ENCODE measurements at regions not wholly inside any gene's neighbourhood (a gene's known extent, or its start where the extent isn't known, plus 50 kb on each side); places are given as distances from the start of the nearest gene placed in this dataset.
"Not testable (repeated sequence)": the region's sequence is repeated elsewhere in the genome, so short reads cannot be mapped to it uniquely, and the experiment has no call there.

- ChIA-PET CTCF (no interaction called here), POLR2A (no interaction called here)
- Mint-ChIP-seq H3K9me3 (no peaks in the 10 kb centered on the region), H3K36me3 (ENCODE audit: low read depth) (no peaks in the 10 kb centered on the region), H3K4me1 (no peaks in the 10 kb centered on the region), H3K4me3 (no peak overlapping the region), H3K27ac (no peak overlapping the region), H3K27me3 (peaks cover 8% of the 10 kb centered on the region)
- no peak for DNase-seq
These were observed 372.3 kb upstream of the MDFIC2 start for GRCh38 chr3:70684701-70685100.

GRCh38 chr3:70675810-70676209 is 363.4 kb upstream of the MDFIC2 start:
- H3K4me3 Mint-ChIP-seq; POLR2A ChIA-PET; H3K27ac Mint-ChIP-seq; DNase-seq; H3K36me3 Mint-ChIP-seq (ENCODE audit: low read depth); H3K9me3 Mint-ChIP-seq; H3K27me3 Mint-ChIP-seq; CTCF ChIA-PET; H3K4me1 Mint-ChIP-seq: not testable (repeated sequence)

- Mint-ChIP-seq H3K9me3 (no peaks in the 10 kb centered on the region), H3K36me3 (ENCODE audit: low read depth) (no peaks in the 10 kb centered on the region), H3K4me1 (no peaks in the 10 kb centered on the region), H3K27ac (no peak overlapping the region), H3K4me3 (no peak overlapping the region), H3K27me3 (peaks cover 3% of the 10 kb centered on the region)
- POLR2A ChIA-PET: no interaction called here
- no peak for DNase-seq
- CTCF ChIA-PET: no interaction called here
These were observed 346.3 kb upstream of the MDFIC2 start for GRCh38 chr3:70658513-70659310.

GRCh38 chr3:70657454-70657853 is 345.0 kb upstream of the MDFIC2 start:
- Mint-ChIP-seq H3K27me3 (peaks cover 3% of the 10 kb centered on the region), H3K27ac (no peak overlapping the region), H3K4me1 (no peaks in the 10 kb centered on the region), H3K9me3 (no peaks in the 10 kb centered on the region), H3K4me3 (no peak overlapping the region), H3K36me3 (ENCODE audit: low read depth) (no peaks in the 10 kb centered on the region)
- POLR2A ChIA-PET: no interaction called here
- no peak for DNase-seq
- CTCF ChIA-PET: no interaction called here

- no peak overlapping the region for H3K27ac Mint-ChIP-seq
- ChIA-PET POLR2A (no interaction called here), CTCF (no interaction called here)
- no peak overlapping the region for H3K4me3 Mint-ChIP-seq
- H3K27me3 Mint-ChIP-seq: peaks cover 3% of the 10 kb centered on the region
- peaks cover 4% of the 10 kb centered on the region for H3K9me3 Mint-ChIP-seq
- no peaks in the 10 kb centered on the region for H3K4me1 Mint-ChIP-seq
- no peaks in the 10 kb centered on the region for H3K36me3 Mint-ChIP-seq (ENCODE audit: low read depth)
- DNase-seq: no peak
These were observed 335.4 kb upstream of the MDFIC2 start for GRCh38 chr3:70647823-70648222.

GRCh38 chr3:70647094-70647493 is 334.7 kb upstream of the MDFIC2 start:
- Mint-ChIP-seq H3K4me3 (no peak overlapping the region), H3K27ac (no peak overlapping the region), H3K27me3 (peaks cover 3% of the 10 kb centered on the region), H3K4me1 (no peaks in the 10 kb centered on the region), H3K9me3 (peaks cover 4% of the 10 kb centered on the region), H3K36me3 (ENCODE audit: low read depth) (no peaks in the 10 kb centered on the region)
- POLR2A ChIA-PET: no interaction called here
- CTCF ChIA-PET: no interaction called here
- no peak for DNase-seq

GRCh38 chr3:70646635-70647034 is 334.2 kb upstream of the MDFIC2 start:
- Mint-ChIP-seq H3K36me3 (ENCODE audit: low read depth) (no peaks in the 10 kb centered on the region), H3K9me3 (peaks cover 4% of the 10 kb centered on the region), H3K27me3 (peaks cover 3% of the 10 kb centered on the region), H3K4me1 (no peaks in the 10 kb centered on the region), H3K27ac (no peak overlapping the region), H3K4me3 (no peak overlapping the region)
- ChIA-PET CTCF (no interaction called here), POLR2A (no interaction called here)
- DNase-seq: no peak

GRCh38 chr3:70640481-70640880 is 328.0 kb upstream of the MDFIC2 start:
- peaks cover 4% of the 10 kb centered on the region for H3K9me3 Mint-ChIP-seq
- no peak for DNase-seq
- H3K27me3 Mint-ChIP-seq: peaks cover 4% of the 10 kb centered on the region
- no peaks in the 10 kb centered on the region for H3K4me1 Mint-ChIP-seq
- no peak overlapping the region for H3K27ac Mint-ChIP-seq
- no peaks in the 10 kb centered on the region for H3K36me3 Mint-ChIP-seq (ENCODE audit: low read depth)
- ChIA-PET CTCF (no interaction called here), POLR2A (no interaction called here)
- H3K4me3 Mint-ChIP-seq: no peak overlapping the region

- H3K27ac Mint-ChIP-seq: no peak overlapping the region
- H3K4me3 Mint-ChIP-seq: no peak overlapping the region
- no peaks in the 10 kb centered on the region for H3K9me3 Mint-ChIP-seq
- CTCF ChIA-PET: no interaction called here
- no peaks in the 10 kb centered on the region for H3K4me1 Mint-ChIP-seq
- no peaks in the 10 kb centered on the region for H3K36me3 Mint-ChIP-seq (ENCODE audit: low read depth)
- H3K27me3 Mint-ChIP-seq: peaks cover 8% of the 10 kb centered on the region
- POLR2A ChIA-PET: no interaction called here
- DNase-seq: no peak
These were observed 322.9 kb upstream of the MDFIC2 start for GRCh38 chr3:70635301-70635700.

GRCh38 chr3:70631716-70632307 is 319.4 kb upstream of the MDFIC2 start:
- Mint-ChIP-seq H3K27ac (no peak overlapping the region), H3K27me3 (peaks cover 4% of the 10 kb centered on the region), H3K36me3 (ENCODE audit: low read depth) (no peaks in the 10 kb centered on the region), H3K9me3 (no peaks in the 10 kb centered on the region), H3K4me3 (no peak overlapping the region), H3K4me1 (no peaks in the 10 kb centered on the region)
- DNase-seq: no peak
- ChIA-PET POLR2A (no interaction called here), CTCF (no interaction called here)

GRCh38 chr3:70621451-70621850 is 309.0 kb upstream of the MDFIC2 start:
- no peaks in the 10 kb centered on the region for H3K4me1 Mint-ChIP-seq
- POLR2A ChIA-PET: no interaction called here
- CTCF ChIA-PET: no interaction called here
- no peak overlapping the region for H3K27ac Mint-ChIP-seq
- DNase-seq: no peak
- no peaks in the 10 kb centered on the region for H3K36me3 Mint-ChIP-seq (ENCODE audit: low read depth)
- no peaks in the 10 kb centered on the region for H3K9me3 Mint-ChIP-seq
- H3K27me3 Mint-ChIP-seq: peaks cover 7% of the 10 kb centered on the region
- no peak overlapping the region for H3K4me3 Mint-ChIP-seq

- ChIA-PET CTCF (no interaction called here), POLR2A (no interaction called here)
- H3K4me1 Mint-ChIP-seq: no peaks in the 10 kb centered on the region
- H3K4me3 Mint-ChIP-seq: no peak overlapping the region
- no peaks in the 10 kb centered on the region for H3K36me3 Mint-ChIP-seq (ENCODE audit: low read depth)
- no peak overlapping the region for H3K27ac Mint-ChIP-seq
- no peaks in the 10 kb centered on the region for H3K9me3 Mint-ChIP-seq
- DNase-seq: no peak
- H3K27me3 Mint-ChIP-seq: peaks cover 7% of the 10 kb centered on the region
These were observed 308.5 kb upstream of the MDFIC2 start for GRCh38 chr3:70620956-70621355.

GRCh38 chr3:70620367-70620766 is 307.9 kb upstream of the MDFIC2 start:
- H3K4me1 Mint-ChIP-seq: no peaks in the 10 kb centered on the region
- ChIA-PET CTCF (no interaction called here), POLR2A (no interaction called here)
- peaks cover 7% of the 10 kb centered on the region for H3K27me3 Mint-ChIP-seq
- no peak for DNase-seq
- H3K4me3 Mint-ChIP-seq: no peak overlapping the region
- no peaks in the 10 kb centered on the region for H3K36me3 Mint-ChIP-seq (ENCODE audit: low read depth)
- no peaks in the 10 kb centered on the region for H3K9me3 Mint-ChIP-seq
- H3K27ac Mint-ChIP-seq: no peak overlapping the region

GRCh38 chr3:70618151-70618550 is 305.7 kb upstream of the MDFIC2 start:
- no peak overlapping the region for H3K4me3 Mint-ChIP-seq
- no peak overlapping the region for H3K27ac Mint-ChIP-seq
- H3K9me3 Mint-ChIP-seq: no peaks in the 10 kb centered on the region
- DNase-seq: no peak
- peaks cover 7% of the 10 kb centered on the region for H3K27me3 Mint-ChIP-seq
- no peaks in the 10 kb centered on the region for H3K4me1 Mint-ChIP-seq
- no peaks in the 10 kb centered on the region for H3K36me3 Mint-ChIP-seq (ENCODE audit: low read depth)
- ChIA-PET POLR2A (no interaction called here), CTCF (no interaction called here)
